GM23248 (cell line): ENCODE measurements at regions not wholly inside any gene's neighbourhood (a gene's known extent, or its start where the extent isn't known, plus 50 kb on each side); places are given as distances from the start of the nearest gene placed in this dataset.

Source experiments
- EZH2 ChIP-seq: fragments of 200-600 bp; sonication (generic); IDR thresholded peaks from 2 replicates; pipeline ENCODE4 v1.6.1; 2018; ENCODE audit warnings: antibody characterized with exemption, mild to moderate bottlenecking; ENCODE audit not compliant: insufficient read depth, poor library complexity, severe bottlenecking
- EZH2phosphoT487 ChIP-seq: fragments of 200-600 bp; sonication (generic); IDR thresholded peaks from 2 replicates; pipeline ENCODE4 v1.6.1; 2018; ENCODE audit warnings: antibody characterized with exemption, moderate library complexity, mild to moderate bottlenecking, low read depth; ENCODE audit not compliant: insufficient read depth

GRCh38 chr18:24763765-24764513 lies 303.5 kb downstream of the HRH4 start:
- TF ChIP-seq EZH2phosphoT487 (no peak), EZH2 (no peak)
